ENCODE measurements at regions not wholly inside any gene's neighbourhood (a gene's known extent, or its start where the extent isn't known, plus 50 kb on each side); places are given as distances from the start of the nearest gene placed in this dataset.

DNA sequence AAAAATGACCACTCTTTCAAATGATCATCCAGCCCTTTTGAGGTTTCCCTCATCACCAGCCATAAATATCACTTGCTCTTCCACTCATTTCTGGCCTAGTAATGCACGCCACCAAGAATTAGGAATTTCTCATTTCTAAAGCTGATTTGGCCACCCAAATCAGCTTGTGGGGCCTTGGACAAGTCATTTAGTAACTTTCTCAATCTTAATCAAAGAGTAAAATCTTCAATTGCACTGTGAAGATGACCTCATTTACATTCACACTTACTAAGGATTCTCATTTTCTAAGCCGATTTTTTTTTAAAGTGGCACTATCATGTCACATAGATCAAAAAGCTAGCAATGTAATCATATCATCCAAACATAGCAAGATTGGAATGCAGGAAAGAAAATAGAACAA is 150.0 kb upstream of the HHIP start:
- no peak for DNase-seq

DNA sequence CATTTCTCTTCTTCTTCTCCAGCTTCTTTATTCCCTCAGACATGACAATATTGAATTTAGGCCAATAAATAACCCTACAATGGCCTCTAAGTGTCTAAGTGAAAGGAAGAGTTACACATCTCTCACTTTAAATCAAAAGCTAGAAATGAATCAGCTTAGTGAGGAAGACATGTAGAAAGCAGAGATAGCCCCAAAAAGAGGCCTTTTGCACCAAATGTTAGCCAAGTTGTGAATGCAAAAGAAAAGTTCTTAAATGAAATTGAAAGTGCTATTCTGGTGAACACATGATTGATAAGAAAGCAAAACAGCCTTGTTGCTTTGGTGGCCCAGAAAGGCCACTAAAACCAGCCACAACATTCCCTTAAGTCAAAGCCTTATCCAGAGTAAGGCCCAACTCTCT is 146.2 kb upstream of the HHIP start:
- DNase-seq, result no peak

DNA sequence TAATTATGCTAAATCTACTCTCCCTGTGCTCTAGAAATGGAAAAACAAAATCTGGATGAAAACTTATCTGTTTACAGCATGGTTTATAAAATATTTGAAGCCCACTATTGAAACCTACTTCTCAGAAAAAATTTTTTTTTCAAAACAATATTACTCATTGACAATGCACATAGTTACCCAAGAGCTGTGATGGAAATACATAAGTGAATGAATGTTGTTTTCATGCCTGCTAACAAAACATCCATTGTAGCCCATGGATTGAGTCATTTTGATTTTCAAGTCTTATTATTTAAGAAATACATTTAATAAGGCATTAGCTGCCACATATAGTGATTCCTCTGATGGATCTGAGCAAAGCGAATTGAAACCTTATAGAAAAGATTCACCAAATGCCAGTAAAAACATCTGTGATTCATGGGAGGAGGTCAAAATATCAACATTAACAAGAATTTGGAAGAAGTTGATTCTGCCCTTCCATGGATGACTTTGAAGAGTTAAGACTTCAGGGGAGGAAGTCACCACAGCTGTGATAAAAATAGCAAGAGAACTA is 144.7 kb upstream of the HHIP start:
- no peak for DNase-seq

DNA sequence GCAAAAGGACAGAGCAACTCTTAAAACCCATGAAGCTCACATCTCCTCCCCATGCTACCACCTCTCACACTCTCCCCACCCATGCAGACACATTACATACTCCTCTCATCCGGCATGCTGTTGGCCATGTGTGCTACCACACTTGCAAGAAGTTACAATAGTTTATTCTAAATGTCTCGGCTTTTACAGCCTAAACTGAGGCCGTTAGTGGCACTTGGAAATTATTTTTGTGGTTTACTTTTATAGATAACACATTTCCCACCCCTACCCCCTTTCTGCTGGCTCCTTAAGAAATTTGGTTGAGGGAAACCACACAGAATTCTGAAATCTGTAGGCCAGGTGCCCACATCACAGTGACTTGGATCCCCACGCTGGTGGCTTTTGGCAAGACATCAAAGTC is 141.1 kb upstream of the HHIP start:
- DNase-seq, result no peak

DNA sequence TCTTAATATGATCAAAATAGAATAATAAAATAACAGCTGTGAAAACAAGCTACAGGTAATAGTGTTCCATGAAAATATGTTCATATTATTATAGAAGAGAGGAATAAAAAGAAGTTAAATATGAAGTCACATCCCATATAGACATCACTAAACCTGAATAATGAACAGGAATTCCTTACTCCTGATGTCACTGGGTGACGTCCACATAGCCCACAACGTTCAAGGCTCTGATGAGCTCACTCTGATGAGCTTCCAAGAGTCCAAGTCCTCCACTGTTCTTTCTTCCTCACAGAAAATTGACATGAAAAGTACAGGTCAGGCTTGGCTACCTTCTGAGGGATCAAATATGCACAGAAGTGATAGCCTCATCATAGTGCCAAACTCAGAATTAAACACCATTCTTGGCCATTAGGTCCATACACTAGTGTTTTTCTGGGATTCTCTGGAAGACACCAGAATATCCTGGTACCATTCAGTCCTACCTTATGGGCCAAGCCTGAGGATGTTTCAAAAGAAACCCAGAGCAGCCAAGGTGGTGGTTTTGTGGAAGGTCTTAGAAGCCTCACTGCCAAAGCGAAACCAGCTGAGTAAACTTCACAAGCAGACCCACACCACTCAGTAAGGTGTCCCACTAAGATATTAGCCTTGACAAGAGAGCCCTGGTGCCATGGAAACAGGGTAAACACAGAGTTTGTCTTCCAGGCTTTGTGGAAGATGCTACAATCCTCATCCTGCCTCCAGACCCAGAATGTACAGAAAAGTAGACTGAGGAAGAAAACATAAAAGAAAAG is 138.4 kb upstream of the HHIP start:
- no peak for DNase-seq

DNA sequence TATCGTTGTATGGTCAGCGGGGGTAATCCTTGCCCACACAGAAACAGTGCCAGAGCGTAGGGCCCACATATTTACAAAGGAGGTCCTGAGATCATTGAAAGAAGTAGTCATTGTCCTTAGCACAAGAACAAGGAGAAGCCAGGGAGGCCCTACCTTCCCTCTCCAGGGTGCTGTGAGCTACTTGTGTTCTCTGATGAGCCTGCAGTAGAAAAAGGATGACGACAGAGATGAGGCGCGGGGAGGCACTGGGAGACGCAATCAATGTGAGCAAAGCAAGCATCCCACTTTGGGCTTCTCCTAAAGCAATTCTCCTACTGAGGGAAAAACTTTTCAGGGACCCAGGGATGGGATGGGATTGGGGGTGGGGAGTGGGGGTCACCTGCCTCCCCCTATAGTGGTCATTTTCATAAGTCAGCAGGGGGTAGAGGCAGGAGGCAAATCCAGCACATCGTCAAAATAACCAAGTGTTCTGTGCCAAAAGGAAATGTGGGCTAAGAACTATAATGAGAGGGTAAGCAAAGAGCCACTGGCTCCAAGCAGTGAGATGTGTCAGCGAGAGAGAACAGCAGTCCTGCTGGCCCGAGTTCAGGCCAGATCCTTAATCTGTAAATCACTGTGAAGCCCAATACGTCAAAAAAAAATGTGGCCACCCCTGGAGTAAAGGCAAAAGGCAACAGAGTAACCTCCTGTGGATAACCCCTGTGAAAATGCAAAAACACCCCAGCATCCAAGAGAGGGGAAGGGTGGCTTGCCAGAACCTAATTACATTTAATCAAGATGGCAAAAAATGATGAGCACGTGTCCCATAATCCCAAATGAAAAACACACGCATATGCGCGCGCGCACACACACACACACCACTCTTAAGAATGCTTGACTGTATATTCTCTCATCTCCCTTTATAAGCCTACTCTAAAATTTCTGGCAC is 136.6 kb upstream of the HHIP start:
- DNase-seq, result no peak

DNA sequence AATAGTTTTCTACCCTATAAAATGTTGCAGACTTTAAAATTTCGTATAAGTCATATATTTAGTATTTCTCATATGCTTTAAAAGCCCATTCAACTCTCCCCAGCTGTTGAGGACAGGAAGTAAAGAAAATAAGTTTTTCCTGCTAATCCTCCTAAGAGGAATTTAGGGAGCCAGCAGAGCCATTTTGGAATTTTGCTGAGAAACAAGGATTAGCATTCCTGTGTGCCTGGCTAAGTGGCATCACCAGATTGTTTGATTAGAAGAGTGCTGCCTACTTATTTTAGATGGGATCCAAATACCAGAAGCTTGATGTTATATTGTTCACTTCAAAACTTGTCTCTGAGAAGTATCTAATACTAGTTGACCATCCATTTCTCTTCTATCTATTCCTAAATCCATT is 131.2 kb upstream of the HHIP start:
- DNase-seq, result no peak

DNA sequence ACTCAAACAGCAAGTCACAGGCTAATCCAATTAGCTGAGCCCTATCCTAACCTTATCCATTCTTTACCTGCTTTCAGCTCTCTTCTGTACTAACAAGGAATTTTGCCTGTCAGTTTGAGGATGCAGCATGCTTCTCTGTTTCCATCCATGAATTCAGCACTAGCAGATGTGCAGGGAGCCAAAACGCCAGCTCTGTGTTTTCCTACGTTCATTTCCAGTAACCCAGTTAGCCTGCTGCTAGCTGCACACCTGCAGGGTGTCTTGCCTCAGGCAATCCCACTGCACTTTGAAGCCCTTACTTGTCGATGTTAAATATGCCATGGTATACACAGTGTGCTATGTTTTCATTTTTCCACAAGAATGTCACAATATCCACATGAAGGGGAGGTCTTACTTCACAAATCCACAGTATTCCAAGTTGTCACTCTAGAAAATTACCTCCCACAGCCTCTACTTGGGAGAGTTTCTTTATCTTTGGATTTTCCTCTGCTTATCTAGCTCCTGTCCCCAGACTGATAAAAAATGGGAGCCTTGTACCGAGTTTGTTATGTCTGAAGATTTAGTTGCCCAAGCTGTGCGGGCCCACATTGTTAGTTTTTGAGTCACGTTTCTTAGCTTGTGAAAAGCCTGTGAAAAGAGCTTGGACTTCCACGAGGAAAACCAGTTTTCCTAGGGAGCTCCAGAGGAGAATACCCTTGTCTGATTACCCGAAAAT is 127.6 kb upstream of the HHIP start:
- no peak for DNase-seq

DNA sequence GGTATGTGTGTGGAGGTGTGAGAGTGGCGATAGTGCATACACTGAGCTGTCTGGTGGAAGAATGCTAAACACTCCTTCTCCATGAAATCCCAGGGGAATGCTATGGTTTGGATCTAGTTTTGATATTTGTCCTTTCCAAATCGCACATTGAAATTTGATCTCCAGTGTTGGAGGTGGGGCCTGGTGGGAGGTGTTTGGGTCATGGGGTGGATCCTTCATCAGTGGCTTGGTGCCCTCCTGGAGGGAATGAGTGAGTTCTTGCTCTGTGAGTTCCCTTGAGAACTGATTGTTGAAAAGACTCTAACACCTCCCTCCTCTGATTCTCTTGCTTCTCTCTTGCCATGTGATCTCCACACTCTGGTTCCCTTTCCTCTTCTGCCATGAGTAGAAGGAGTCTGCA is 114.1 kb upstream of the HHIP start:
- no peak for DNase-seq

DNA sequence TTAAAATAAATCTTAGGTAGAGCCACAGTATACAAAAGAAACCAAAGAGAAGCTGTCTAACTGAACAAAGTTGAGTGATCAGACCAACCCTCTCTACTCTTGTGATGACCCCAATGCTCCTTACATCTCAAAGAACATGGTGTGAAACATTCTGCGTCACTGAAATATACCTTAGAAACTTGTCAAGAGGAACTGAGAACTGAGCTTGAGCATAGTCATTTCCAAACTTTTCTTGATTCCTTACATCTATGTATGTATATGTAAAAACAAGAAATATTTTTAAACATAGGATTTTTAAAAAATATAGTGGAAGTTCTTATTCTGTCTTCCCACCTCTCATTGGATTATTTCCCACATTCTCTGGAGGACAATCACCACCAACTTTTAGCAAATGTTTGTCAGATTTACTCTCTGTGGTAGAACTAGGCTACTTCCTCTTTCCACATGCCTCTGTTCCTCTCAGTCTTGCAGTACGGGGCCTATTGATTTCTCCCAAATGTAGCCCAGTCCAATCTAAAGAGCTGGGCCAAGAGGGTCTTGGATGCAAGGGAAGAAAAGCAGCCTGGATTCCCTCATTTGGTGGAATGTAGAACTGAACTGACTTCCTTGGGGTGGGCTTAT is 98.2 kb upstream of the HHIP start:
- DNase-seq, result no peak

DNA sequence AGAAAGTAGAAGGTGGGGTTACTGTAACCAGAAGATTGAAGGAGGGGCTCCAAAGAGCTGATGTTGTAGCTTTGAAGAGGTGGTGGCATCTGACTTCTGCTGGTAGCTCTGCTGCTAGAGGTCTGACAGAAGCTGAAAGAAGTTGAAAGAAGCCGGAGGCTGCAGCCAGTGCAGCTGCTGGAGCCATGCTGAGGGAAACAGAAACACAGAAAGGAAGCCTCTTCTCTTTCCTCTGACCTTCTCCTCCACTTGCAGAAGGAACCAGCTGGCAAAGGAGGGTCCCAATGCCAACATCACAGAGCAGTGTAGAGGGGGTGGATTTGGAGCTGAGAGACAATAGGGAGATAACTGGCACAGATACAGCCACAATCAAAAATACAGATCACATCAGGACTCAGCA is 89.3 kb upstream of the HHIP start:
- DNase-seq, result no peak

DNA sequence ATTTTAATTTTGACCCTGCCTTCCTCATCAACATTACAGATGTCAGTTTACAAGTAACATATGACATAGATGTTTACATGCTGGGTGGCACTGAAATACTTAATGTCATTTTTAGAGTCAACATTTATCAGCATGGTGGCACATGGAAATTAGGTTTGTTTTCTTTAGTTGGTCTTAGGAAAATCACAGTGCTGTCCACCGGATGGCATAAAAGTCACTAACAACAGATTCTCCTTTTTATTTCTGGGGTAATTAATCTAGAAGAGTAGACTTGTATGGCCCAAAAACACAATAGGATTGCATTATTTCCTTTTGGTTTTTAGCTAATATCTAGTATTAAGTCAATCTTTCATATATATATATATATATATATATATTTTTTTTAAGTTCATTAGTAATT is 88.6 kb upstream of the HHIP start:
- DNase-seq, result no peak

DNA sequence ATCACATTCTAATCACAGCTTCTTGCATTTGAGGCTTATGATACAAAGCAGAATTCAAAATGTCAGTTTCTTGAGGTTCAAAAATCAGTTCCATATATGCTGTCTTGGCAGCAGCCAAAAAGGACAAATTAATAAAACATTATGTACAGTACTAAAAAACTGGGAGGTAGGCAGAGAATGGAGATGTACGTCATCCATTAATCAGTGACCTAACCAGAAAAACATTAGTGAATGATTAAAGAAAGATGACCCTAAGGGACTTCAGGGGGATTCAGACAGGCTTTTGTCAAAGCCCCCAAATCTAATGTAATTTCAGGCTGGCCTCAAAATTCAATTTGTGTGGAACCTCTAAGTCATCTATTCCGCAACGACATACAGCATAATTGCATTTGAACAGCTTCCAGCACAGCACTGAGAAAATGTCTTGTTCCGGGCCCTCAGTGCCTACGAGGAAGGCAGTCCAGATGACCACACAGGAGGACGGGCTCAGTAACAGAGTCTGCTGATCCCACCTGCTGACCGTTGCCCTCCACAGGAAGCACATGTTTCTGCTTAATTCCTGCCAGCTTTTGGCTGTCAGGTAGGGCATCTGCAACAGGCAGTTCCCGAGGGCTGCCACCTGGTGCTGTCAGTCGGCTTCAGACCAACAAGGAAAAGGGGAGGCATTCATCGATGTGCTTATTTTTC is 83.8 kb upstream of the HHIP start:
- no peak for DNase-seq

DNA sequence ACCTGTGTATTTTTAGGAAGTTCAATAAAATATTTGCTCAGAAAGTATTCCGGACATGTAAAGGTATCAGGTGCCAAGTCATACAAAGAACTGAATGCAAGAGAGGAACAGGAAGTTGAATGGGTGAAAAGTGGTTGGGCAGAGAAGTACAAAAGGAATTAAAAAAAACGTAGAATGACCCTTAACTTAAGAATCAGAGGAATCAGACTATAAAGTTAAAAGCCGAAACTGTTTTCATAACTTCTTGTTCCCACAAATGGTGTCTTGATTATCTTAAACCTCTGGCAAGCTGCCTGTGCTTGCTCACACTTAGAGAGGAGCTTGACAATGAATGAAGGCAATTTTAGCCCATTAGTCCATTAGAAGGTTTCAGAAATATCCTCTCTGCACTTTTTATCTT is 81.6 kb upstream of the HHIP start:
- DNase-seq, result no peak

DNA sequence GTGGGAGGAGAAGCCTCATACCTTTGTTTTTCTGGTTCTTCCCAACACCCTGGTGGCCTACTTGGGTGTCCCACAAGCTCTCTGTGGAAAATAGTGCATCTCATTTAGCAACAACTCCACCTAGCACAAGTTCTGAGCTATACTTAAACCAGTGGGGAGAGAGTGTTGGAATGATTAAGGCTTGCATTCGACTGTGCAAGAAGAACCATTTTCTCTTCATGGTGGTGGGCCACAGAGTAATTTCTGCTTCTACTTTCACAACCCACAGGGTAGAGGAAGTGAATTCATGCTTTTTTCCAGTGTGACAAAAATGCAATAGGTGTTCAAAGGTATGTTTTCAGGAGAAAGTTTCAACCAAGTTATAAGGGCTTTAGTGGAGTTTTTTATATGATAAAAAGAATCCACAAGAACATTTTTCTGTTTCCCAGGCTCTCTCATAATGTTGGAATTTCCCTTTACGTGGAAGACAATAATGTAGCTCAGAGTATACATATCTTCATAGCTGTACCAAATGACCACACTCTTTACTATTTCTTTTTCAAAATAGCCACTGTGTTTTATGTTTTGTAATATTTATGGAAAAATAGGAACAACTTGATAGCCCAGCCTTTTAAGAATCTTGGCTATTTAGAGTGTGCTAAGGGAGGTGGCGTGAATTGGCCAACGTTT is 80.3 kb upstream of the HHIP start:
- DNase-seq, result no peak

DNA sequence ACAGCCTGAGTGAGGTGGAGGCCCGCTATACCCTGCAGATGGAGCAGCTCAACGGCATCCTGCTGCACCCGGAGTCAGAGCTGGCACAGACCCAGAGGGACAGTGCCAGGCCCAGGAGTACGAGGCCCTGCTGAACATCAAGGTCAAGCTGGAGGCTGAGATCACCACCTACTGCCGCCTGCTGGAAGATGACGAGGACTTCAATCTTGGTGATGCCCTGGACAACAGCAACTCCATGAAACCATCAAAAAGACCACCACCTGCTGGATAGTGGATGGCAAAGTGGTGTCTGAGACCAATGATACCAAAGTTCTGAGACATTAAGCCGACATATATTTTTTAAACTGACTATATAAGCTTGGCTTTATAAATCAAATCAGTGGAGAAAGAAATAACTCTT is 73.3 kb upstream of the HHIP start:
- DNase-seq, result no peak

DNA sequence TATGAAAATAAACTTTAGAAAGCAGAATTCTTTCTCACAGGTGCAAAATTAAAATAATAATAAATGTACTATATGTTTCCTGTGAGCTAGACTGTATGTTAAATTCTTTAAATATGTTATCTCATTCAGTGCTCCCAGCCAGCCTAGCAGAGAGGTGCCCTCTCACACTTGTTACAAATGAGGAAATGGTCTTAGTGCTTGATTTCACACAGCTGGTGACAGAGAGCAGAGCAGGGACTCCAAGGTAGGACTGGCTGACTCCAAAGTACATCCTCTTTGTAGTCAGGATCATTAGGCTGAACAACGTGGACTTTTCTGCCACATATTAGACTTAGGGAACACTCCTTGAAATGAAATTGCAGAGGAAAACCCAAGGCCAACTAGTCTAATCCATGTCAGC is 72.0 kb upstream of the HHIP start:
- no peak for DNase-seq

DNA sequence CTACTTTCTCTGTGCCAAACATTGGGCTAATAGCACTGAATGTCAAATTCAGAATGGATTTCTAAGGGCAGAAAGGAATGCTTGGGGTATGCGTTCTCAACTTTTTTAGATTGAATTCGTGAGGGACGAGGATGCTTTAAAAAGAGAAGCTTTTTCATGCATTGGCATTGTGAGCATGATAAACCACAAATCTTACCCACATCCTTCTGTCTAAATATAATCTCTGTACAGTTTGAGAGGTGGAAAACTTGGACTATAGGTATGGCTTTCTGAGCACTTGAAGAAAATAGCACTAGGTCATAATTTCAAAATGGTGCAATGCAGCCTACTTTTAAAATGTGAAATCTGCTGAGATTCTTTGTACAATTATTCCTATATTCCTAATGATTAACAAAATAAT is 71.4 kb upstream of the HHIP start:
- DNase-seq, result no peak

DNA sequence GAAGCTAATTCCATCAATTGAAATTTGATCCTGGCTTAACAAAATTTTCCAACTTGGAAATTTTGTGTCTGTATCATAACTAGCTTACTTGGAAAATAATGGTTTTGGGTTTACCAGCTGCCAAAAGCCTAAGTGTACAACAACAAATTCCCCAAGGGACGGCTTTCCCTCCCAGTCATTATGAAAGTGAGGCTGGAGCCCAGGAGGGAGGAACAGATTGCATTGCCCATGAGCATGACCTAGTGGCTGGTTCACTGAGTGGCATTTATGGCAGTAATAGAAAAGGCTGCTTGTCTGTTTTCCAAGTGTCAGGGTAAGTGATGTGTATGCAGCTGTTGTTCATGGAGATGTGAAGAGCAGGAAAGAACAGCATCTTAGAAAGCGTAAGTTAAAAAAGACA is 70.8 kb upstream of the HHIP start:
- DNase-seq, result peak; percentile 1

DNA sequence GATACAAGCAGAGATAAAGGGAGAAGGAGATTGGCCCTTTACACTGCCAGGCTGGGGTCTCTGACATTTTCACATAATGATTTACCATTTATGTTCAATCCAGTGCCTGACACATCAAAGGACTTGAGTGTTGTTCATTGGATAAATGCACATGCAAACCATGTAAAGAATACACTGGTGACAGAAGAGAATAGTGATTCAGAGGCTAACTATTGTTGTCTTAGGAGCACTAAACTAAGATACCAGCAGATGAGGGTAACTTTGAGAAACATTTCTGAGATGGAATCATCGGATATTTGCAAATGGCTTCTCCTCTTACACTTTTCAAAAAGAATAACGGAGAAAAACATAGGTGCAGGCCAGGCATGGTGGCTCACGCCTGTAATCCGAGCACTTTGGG is 67.3 kb upstream of the HHIP start:
- DNase-seq, result no peak

DNA sequence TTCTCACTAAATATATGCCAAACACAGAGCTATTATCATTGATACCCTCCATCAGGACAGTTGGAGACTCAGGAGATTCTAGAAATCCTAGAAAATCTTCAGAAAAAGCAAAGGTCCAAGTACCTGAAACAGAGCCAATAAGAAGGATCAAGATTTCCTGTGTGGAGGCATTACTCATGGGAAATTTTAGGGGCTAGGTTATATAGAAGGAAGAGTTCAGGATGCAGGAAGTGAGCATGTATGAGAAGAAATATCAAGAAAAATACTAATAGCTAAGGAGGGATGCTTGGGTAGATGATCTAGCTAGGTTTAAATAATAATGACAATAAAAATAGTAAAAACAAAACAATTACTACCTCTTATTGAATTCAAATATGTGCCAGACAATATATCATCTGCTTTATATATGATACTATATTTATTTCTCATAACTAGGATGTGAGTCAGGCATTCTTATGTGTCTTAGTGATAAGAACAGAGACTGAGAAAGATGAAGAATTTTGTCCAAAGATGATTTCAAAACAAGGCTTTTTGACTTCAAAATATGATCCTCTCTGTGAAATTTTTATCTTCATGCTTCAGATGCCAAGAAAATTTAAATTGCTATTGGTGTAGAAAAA is 66.4 kb upstream of the HHIP start:
- DNase-seq, result no peak

Measured in NCI-H2171 (cell line).